ENCODE measurements at regions not wholly inside any gene's neighbourhood (a gene's known extent, or its start where the extent isn't known, plus 50 kb on each side); places are given as distances from the start of the nearest gene placed in this dataset.
A peak's percentile ranks its signal among the peaks of the same experiment; 100 is the strongest.

DNA sequence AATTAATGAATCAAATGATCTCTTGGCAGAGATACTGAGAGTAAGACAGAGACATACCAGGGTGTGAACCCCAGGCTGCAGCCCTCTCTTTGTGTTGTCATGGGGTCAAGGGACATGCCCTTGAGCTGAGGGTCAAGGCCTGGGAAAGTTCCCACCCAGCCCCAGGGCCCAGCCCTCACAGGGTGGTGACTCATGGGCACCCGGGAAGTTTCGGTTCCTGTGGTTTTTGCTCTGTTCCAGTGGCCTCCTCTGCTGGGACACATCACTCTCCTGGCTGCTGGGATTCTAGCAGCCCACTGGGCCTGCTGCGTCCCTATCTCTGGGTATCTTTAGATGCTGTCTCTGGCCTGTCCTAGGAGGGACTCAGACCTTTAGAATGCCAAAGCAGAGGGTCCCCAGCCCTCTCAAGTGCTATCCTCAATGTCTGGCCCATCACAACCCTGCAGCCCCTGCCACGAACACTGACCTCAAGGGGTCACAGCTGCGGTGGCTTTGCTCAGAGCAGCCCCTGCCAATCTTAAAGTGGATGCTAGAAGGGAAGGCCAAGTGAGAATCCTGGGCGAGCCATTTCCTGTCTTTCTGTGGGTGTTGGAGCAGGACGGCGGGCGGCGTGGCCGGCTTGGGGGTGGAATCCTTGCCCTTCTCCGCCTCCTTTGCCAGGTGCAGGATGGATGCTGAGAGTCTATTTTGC is 148.4 kb upstream of the TLE3 start:
- DNase-seq, result no peak
- Histone ChIP-seq H3K36me3 (ENCODE audit: low read depth, missing control alignments) (no peaks in the 10 kb centered on the region), H3K27ac (no peak overlapping the region), H3K4me1 (peaks cover 5% of the 10 kb centered on the region), H3K27me3 (no peaks in the 10 kb centered on the region), H3K4me3 (no peak overlapping the region), H3K9me3 (no peaks in the 10 kb centered on the region)
- intact Hi-C loops (cut with DNase I; ENCODE audit: low total_unique reads), result no loop called here
- TF ChIP-seq, protein P1, sequence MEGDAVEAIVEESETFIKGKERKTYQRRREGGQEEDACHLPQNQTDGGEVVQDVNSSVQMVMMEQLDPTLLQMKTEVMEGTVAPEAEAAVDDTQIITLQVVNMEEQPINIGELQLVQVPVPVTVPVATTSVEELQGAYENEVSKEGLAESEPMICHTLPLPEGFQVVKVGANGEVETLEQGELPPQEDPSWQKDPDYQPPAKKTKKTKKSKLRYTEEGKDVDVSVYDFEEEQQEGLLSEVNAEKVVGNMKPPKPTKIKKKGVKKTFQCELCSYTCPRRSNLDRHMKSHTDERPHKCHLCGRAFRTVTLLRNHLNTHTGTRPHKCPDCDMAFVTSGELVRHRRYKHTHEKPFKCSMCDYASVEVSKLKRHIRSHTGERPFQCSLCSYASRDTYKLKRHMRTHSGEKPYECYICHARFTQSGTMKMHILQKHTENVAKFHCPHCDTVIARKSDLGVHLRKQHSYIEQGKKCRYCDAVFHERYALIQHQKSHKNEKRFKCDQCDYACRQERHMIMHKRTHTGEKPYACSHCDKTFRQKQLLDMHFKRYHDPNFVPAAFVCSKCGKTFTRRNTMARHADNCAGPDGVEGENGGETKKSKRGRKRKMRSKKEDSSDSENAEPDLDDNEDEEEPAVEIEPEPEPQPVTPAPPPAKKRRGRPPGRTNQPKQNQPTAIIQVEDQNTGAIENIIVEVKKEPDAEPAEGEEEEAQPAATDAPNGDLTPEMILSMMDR (IDR thresholded peaks at IDR 0.05), result no peak
- no peak for TF ChIP-seq POLR2A (IDR thresholded peaks at IDR 0.05)
- WGBS, 2 donors, result 87 to 94% methylated on average over 11 to 12 of the region's 12 CpGs

DNA sequence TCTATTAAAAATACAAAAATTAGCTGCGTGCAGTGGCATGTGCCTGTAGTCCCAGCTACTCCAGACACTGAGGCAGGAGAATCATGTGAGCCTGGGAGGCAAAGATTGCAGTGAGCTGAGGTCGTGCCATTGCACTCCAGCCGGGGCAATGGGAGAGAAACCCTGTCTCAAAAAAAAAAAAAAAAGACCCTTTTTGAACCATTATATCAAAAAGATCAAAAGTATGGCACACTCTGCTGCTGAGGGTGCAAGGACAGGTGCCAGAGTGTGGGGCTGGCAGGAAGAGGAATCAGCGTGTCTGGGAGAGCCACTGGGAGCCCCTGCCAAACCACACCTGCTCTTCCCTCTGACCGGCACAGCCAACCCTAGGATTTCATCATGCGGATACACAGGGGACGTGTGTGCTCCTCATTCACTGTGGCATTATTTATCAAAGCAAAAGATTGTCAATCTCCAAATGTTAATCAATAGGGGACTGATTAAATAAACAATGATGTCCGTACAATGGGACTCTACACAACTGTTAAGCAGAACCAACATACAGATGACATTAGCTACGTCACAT is 147.3 kb upstream of the TLE3 start:
- DNase-seq, result no peak
- TF ChIP-seq, protein P1 (IDR thresholded peaks at IDR 0.05), result no peak
- no peak for TF ChIP-seq POLR2A (IDR thresholded peaks at IDR 0.05)
- H3K4me3 ChIP-seq, result no peak overlapping the region
- H3K36me3 ChIP-seq (ENCODE audit: low read depth, missing control alignments), result no peaks in the 10 kb centered on the region
- WGBS, 2 donors, result 88 to 94% methylated on average over 9 of the region's 9 CpGs
- H3K27me3 ChIP-seq, result no peaks in the 10 kb centered on the region
- no peaks in the 10 kb centered on the region for H3K4me1 ChIP-seq
- intact Hi-C loops (cut with DNase I; ENCODE audit: low total_unique reads), result no loop called here
- H3K27ac ChIP-seq, result no peak overlapping the region
- H3K9me3 ChIP-seq, result no peaks in the 10 kb centered on the region

DNA sequence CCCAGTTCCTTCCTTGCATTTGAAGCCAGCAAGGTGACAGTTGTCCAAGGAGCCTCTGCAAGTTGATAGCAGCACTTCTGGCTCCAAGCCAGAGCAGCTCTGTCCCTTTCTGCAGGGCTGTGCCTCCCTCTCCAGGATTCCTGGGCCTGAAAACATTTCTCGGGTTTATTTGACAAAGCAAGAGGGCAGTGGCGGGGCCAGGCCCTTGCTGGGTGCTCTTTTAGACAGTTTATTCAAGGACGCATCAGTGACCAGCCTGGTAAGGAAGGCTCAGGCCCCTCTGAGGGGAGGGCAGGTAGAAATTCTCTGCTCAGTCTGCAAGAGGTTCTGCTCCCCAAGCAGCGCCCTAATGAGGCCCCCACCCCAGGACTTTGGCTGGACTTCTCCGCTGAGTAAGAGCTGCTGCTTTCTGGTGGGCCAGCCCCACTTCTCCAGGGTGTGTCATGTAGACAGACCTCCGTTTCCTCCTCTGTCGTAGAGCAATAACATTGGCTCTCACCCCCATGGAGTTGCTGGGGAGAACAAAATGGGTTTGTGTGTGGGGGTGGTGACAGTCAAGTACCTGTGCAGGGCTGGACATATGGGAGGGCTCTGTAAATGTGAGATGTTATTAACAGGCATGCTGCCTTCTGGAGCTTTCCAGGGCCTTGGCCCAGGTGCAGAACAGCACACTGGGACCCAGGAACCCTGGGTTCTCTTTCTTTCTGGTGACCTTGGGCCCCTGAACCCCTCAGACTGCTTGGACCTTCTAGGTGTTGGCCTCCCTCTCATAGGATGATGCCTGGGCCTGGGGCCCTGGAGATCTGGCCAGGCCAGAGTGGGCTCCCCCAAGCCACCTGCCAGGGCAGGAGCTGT is 146.2 kb upstream of the TLE3 start:
- H3K4me1 ChIP-seq, result no peaks in the 10 kb centered on the region
- no peaks in the 10 kb centered on the region for H3K36me3 ChIP-seq (ENCODE audit: low read depth, missing control alignments)
- peak; percentile 73 for DNase-seq
- no peak overlapping the region for H3K27ac ChIP-seq
- H3K9me3 ChIP-seq, result no peaks in the 10 kb centered on the region
- WGBS, 2 donors, result 87 to 96% methylated on average over 5 to 7 of the region's 7 CpGs
- no peaks in the 10 kb centered on the region for H3K27me3 ChIP-seq
- TF ChIP-seq, protein P1 (IDR thresholded peaks at IDR 0.05), result no peak
- no peak for TF ChIP-seq POLR2A (IDR thresholded peaks at IDR 0.05)
- no peak overlapping the region for H3K4me3 ChIP-seq
- intact Hi-C loops (cut with DNase I; ENCODE audit: low total_unique reads), result no loop called here

DNA sequence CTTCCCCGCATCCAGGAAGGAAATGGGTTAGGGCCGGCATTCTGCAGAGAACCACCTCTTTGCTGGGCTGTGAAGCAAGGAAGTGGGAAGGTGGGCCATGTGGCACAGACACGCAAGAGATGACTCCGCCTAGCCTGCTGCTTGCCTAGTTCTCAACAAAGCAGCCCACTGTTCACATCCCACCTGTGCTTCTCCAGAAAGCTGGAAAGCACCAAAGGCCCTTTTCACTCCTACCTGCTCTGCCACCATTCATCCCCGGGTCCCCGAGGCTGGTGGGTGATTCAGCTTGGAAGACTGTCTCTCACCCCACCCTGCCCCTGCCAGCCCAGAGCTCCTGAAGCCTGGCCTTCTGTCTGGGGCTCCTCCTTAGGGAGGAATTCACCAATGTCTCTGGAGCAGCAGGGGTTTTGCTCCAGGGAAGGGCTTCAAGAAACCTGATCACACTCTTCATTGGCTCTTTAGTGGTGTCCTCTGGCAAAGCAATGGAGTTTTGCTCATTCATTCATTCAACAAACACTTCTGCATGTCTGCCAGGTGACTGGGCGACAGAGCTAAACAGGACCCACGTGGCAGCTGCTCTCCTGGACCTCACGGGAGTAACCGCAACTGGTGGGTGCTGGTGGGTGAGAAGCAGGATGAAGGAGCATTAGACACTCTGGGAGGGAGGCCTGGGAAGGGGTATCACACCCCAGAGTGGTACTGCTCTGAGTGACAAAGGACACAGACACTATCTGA is 145.4 kb upstream of the TLE3 start:
- no peaks in the 10 kb centered on the region for H3K36me3 ChIP-seq (ENCODE audit: low read depth, missing control alignments)
- 91 to 92% methylated on average over 6 to 10 of the region's 10 CpGs for WGBS, 2 donors
- no peaks in the 10 kb centered on the region for H3K4me1 ChIP-seq
- no peak overlapping the region for H3K27ac ChIP-seq
- TF ChIP-seq POLR2A (IDR thresholded peaks at IDR 0.05), result no peak
- TF ChIP-seq, protein P1 (IDR thresholded peaks at IDR 0.05), result no peak
- intact Hi-C loops (cut with DNase I; ENCODE audit: low total_unique reads), result no loop called here
- H3K27me3 ChIP-seq, result no peaks in the 10 kb centered on the region
- H3K9me3 ChIP-seq, result no peaks in the 10 kb centered on the region
- no peak overlapping the region for H3K4me3 ChIP-seq
- DNase-seq, result no peak
